ENCODE measurements at regions not wholly inside any gene's neighbourhood (a gene's known extent, or its start where the extent isn't known, plus 50 kb on each side); places are given as distances from the start of the nearest gene placed in this dataset.
A peak's percentile ranks its signal among the peaks of the same experiment; 100 is the strongest.

DNA sequence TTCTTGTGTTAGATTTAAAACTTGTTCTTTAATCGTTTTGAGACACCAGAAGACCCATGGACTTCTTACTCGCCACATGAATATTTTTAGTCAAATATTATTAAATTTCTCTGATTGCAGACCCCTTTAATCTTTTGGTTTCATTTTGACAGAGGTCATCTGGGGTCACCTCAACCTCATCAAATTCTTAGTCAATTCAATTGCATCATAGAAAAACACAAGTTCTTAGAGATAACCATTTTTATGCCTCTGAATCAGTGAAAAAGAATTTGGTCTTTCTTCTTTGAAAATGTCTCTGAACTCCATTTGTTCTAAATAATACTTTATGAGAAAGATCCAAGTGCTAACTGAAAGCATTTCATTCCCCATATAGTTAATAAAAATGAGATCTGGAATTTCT is 55.2 kb upstream of the CBLN4 start:
- no peak for DNase-seq (ENCODE audit: low spot score)

GRCh38 chr20:56069016-56069415 is 63.7 kb upstream of the CBLN4 start:
- no peak for DNase-seq (ENCODE audit: low spot score)

DNA sequence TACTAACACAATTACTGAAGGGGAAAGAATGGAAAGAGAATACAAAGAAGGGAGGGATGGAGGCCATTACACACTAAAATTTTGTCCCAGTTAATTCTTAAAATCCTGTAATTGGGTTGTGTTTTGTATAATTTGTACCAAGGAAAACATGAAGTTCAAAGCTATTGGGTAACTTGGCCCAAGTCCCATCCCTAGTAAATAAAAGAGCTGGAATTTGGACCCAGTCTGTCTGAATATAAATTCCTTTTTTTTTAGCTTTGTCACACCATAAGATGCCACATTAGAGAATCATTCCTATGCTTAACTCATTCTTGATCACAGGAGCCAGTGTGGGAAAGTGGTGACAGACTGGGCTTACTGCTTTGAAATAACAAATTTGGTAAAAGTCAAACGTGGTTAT is 66.8 kb upstream of the CBLN4 start:
- no peak for DNase-seq (ENCODE audit: low spot score)

GRCh38 chr20:56088375-56088774 is 83.1 kb upstream of the CBLN4 start:
- DNase-seq (ENCODE audit: low spot score), result no peak

DNA sequence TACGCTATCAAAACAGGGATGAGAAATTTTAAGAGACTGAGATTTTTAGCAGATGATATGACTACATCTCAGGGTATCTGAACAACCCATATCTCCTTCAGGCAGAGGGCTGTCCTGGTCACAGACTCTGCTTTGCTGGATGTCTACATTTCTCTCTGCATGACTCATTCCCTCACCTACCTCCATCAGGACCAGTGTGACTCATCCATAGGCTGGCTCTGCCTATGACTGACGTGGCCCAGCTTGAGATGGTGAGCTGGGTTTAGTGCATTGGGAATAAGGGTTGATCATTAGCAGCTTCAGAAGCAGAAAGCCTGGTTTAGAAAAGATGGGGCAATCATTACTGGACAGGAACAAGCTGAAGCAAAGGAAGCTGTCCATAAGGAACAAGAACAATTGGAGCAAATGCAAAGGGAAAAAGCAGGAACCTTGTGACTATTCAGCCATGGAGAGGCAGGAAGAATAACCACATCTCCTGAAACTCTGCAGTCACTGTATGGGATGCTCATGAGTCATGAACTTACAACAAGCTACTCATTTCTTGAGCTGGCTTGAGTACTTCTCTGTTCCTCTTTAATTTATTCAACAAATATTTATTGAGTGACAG is 86.4 kb upstream of the CBLN4 start:
- no peak for DNase-seq (ENCODE audit: low spot score)

- DNase-seq (ENCODE audit: low spot score), result no peak
Observed at GRCh38 chr20:56094228-56094627, 88.9 kb upstream of the CBLN4 start.

DNA sequence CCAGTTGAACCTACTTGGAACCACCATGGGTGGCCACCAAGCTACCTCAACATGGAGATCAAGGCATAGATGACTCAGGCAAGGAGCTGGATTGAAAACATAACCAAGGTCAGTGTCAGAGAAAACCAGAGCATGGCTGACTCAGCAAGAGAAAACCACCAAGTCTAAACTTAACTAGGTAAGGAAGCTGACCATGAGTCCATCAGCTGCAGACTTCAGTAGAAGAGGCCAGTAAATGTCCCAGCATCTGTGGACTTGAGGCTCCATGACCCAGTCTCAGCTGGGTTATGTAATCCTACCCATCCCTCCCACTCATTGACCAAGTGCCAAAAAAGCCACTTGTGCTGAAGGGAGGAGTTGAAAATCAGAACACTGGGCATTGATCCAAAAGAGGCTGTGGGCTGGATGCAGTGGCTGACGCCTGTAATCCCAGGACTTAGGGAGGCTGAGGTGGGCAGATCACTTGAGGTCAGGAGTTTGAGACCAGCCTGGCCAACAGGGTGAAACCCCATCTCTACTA is 93.7 kb upstream of the CBLN4 start:
- DNase-seq (ENCODE audit: low spot score), result no peak

GRCh38 chr20:56111961-56112730 is 106.8 kb upstream of the CBLN4 start:
- no peak for DNase-seq (ENCODE audit: low spot score)

- DNase-seq (ENCODE audit: low spot score), result no peak
Observed at GRCh38 chr20:56117350-56117749, 112.0 kb upstream of the CBLN4 start.

DNA sequence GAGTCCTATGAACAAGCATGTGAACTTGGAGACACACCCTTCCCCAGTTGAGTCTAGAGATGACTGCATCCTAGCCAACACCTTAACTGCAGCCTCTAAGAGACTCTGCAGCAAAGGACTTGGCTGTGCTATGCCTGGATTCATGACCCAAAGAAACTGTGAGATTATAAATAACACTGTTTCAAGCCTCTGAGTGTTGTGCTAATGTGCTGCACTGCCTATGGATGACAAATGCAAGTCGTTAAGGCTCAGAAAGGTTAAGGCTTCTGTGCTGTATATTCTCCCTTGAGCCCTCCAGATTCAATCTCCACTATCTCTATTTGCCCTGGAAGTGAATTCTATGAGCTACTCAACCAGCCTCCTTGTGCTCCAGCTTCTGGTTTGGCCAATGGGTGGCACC is 116.5 kb upstream of the CBLN4 start:
- no peak for DNase-seq (ENCODE audit: low spot score)

DNA sequence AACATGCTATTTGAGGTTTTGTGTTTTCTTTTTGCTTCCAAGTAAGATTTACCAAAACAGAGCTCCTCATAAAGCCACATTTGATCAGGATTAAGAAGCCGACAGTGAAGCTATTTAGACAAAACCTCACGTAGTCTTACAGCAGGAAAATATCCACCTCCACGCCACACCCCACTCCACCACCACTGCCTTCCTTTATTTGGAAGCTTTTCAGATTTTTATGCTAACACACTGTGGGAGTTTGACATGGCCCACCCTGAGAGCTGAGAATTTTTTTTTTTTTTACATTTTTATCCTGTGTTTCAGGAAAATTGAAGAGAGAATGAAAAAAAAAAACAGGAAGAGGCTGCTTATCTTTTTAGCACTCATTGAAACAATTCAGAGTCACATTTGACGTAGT is 104.8 kb upstream of the MC3R start:
- DNase-seq (ENCODE audit: low spot score), result no peak

DNA sequence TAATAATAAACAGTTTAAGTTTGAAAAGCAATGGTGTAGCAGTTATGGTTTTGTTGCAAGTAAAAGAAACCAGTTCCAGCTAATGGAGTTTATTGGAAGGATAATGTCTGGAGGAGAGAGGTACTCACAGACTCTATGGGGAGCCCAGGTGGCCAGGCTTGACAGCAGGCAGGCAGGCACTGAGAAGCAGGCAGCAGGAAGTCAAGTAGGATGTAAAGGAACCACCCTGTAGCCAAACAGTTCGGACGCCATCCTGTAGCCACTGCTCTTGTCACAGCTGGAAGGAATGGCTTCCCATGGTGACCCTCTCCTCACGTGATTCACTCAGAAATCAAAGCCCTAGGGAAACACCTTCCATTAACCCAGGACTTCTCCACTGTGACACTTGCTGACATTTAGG is 96.7 kb upstream of the MC3R start:
- no peak for DNase-seq (ENCODE audit: low spot score)

- no peak for DNase-seq (ENCODE audit: low spot score)
Observed at GRCh38 chr20:56153926-56154325, 94.6 kb upstream of the MC3R start.

DNA sequence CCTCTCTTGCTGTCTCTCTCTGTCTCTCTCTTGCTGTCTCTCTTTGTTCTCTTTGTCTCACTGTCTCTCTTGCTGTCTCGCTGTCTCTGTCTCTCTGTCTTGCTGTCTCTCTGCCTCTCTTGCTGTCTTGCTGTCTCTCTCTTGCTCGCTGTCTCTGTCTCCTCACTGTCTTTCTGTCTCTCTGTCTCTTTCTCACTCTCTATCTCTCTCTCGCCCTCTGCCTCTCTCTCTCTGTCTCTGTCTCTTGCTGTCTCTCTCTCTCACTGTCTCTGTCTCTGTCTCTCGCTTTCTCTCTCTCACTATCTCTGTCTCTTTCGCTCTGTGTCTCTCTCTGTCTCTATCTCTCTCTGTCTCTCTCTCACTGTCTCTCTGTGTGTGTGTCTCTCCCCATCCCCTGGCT is 92.9 kb upstream of the MC3R start:
- no peak for DNase-seq (ENCODE audit: low spot score)

DNA sequence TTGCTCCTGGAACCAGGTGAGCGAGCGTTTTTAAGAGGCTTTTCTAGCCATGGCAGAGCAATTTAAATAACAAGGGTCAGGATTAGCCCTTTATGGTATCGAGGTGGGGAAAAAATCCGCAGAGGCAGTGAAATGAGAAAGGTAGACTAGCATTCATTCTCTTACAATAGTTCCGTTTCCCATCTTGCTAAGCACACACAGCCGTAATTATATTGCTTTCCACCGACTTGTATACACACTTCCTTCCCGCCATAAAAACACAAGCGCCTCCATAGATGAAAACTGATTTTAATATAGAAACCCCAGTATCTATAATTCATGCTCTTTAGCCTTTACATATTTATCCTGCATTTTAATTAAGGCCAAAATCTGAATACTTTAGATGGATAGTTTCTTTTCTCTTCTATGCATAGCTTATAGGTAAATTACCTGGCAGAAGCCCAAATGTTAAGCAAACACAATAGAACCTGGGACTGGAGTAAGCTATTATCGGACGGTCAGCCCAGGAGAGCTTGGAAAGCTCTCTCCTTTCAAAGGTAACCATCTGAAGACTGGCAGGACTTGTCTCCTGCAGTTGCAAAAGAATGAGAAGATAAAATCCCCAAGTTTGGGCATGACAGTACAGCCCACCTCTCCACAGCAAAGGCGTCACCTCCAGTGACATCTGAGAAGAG is 90.9 kb upstream of the MC3R start:
- DNase-seq (ENCODE audit: low spot score), result no peak

- no peak for DNase-seq (ENCODE audit: low spot score)
Observed at GRCh38 chr20:56158489-56158888, 90.0 kb upstream of the MC3R start.

GRCh38 chr20:56160956-56161355 is 87.6 kb upstream of the MC3R start:
- no peak for DNase-seq (ENCODE audit: low spot score)

DNA sequence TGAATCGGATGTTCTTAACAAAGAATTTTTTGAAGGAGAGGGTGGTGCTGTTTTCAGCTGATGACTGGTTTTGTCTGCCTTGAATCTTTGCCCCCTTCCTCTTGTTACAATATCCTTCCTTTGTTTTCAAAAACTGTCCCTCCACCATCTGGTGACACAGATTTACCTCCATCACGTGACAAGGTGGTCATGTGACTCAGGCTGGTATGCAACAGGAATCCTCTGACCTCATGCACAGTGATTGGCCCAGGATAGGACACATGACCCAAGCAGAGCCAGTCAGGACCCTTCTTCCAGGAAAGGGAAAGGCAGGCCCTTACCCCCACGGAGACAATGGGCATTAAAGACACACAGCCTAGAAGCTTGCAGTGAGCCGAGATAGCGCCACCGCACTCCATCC is 84.7 kb upstream of the MC3R start:
- DNase-seq (ENCODE audit: low spot score), result no peak

DNA sequence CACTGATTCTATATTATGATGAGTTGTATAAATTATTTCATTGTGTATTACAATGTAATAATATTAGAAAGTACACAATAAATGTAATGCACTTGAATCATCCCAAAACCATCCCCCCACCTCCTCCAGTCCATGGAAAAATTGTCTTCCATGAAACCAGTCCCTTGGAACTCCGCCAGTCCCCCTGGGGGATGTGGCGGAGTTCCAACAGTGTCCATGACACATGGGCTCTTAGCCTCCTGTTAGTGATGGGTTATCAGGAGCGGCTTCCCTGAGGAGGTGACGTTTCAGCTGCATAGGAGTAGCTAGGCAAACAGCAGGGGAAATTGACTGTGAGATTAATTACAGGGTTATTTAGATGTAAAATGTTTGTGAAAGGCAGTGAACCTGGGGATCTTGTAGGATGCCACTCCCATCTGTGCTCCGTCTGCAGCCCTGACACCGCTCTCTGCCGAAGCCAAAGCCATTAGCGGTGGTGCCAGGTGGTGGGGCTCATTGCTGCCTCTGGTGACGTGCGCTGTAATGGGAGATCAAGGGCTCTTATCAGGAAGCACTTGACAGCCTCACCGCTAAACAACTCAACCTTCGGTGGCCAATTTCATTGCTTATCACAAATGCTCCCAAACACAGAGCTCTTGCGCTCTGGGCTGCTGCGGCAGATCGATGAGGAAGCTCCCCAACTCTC is 81.6 kb upstream of the MC3R start:
- no peak for DNase-seq (ENCODE audit: low spot score)

DNA sequence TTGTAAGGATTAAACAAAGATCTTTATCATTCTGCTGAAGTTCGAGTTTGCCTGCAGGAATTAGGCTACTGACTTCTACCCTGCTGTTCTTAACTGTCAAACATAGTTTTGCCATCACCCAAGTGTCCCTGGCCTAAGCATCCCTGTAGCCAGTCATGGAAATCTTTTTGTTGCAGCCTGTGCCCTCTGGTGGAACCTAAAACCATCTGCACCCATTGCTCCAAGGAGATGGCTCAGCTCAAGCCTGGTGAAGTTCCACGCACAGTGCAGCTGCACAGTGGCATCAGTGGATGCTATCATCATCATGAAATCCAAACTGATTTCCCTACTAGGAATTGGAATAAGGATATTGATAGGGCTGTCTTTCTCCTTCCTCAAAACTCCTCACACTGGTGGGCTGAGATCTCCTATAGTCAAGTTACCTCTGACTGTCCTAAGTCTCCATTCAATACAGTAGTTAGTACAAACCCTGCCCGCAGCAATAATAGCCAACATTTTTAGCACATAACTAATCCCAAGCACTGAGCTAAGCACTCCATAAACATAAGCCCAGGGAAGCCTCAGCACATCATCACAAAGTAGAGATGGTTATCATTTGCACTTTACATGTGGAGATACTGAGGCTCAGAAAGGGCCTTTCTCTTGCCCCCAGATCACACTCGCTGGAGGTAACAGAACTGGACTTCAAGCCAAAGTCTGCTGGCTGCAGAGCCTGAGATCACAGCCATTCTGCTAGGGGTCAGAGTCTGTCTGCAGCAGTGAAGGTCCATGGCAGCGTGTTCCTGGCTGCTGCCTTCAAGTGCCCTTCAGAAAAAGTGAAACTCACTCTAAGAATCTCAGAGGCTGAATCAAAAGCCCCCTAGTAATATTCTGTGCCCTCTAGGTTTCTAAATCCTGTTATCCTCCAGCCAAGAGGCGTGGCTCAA is 77.2 kb upstream of the MC3R start:
- peak; percentile 4 for DNase-seq (ENCODE audit: low spot score)

GRCh38 chr20:56173438-56173837 is 75.1 kb upstream of the MC3R start:
- no peak for DNase-seq (ENCODE audit: low spot score)

DNA sequence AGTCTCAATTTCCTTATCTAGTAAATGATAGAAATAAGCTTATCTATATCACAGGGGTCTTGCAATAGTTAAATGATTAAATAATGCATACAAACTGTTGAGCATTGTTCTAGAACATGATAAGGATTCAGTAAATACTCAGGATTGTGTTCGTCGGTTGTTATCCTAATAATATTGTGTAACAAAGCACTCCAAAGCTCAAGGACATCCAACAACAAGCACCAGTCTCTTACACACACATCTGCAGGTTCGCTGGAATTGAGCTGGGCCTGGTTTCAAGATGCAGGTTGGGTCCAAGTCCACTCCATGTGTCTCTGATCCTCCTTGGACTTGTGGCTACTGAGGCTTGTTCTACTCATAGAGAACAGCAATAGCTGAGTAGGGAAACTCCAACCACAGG is 74.1 kb upstream of the MC3R start:
- no peak for DNase-seq (ENCODE audit: low spot score)
